Peyer's patch (tissue), 4 donors: ENCODE measurements at regions not wholly inside any gene's neighbourhood (a gene's known extent, or its start where the extent isn't known, plus 50 kb on each side); places are given as distances from the start of the nearest gene placed in this dataset.

Experiments used
- POLR2A ChIP-seq, 2 donors: fragments of 450-650 bp; IDR thresholded peaks; one replicate each; pipeline ENCODE4 v1.5.1; 2017; ENCODE audit warnings: antibody characterized with exemption in 2 of 2, mild to moderate bottlenecking in 2 of 2, moderate library complexity in 2 of 2
- TF ChIP-seq, protein P1 (sequence below), 6 experiments: fragments of 450-650 bp in 4 of 6; fragments of 200-600 bp in 2 of 6; sonication (generic) in 1 of 6; IDR thresholded peaks; one replicate each; pipeline ENCODE4 v1.5.1; 2017 to 2019; ENCODE audit warnings: antibody characterized with exemption in 6 of 6, mild to moderate bottlenecking in 3 of 6, moderate library complexity in 1 of 6

DNA sequence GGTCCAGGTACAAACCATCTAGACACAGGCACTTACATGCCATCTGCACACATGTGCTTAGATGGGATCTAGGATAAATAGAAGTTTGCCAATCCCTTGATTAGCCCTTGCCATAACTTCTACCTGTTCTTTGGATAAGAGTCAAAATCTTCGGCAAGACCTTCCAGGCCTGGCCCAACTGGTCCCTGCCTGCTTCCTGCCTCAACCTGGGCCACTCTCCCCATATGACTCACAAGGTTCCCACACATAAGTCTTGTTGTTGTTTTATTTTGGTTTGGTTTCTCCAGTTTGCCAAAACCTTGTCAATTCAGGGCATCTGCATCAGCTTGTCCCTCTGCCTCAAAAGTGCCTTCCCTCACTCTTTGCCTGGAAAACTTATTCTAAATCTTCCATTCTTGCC, 95.3 kb upstream of the XYLT1 start:
- TF ChIP-seq, protein P1, sequence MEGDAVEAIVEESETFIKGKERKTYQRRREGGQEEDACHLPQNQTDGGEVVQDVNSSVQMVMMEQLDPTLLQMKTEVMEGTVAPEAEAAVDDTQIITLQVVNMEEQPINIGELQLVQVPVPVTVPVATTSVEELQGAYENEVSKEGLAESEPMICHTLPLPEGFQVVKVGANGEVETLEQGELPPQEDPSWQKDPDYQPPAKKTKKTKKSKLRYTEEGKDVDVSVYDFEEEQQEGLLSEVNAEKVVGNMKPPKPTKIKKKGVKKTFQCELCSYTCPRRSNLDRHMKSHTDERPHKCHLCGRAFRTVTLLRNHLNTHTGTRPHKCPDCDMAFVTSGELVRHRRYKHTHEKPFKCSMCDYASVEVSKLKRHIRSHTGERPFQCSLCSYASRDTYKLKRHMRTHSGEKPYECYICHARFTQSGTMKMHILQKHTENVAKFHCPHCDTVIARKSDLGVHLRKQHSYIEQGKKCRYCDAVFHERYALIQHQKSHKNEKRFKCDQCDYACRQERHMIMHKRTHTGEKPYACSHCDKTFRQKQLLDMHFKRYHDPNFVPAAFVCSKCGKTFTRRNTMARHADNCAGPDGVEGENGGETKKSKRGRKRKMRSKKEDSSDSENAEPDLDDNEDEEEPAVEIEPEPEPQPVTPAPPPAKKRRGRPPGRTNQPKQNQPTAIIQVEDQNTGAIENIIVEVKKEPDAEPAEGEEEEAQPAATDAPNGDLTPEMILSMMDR (IDR thresholded peaks at IDR 0.05): no peak
- TF ChIP-seq POLR2A (IDR thresholded peaks at IDR 0.05): no peak
